HG03460 (cell line): ENCODE measurements at regions not wholly inside any gene's neighbourhood (a gene's known extent, or its start where the extent isn't known, plus 50 kb on each side); places are given as distances from the start of the nearest gene placed in this dataset.
"Not testable (repeated sequence)": the region's sequence is repeated elsewhere in the genome, so short reads cannot be mapped to it uniquely, and the experiment has no call there.

Experiments used
- ATAC-seq: cut with Tn5 transposase; IDR thresholded peaks from one replicate; pipeline ENCODE4 v1.9.1; 2021; ENCODE audit not compliant: unreplicated experiment

GRCh38 chr18:28269750-28270149 lies 92.8 kb upstream of the CDH2 start:
- no peak for ATAC-seq

GRCh38 chr18:28267878-28268625 lies 91.1 kb upstream of the CDH2 start:
- no peak for ATAC-seq

- ATAC-seq, result no peak
These were observed 90.3 kb upstream of the CDH2 start for GRCh38 chr18:28267276-28267675.

GRCh38 chr18:28256166-28256565 lies 79.2 kb upstream of the CDH2 start:
- no peak for ATAC-seq

- ATAC-seq, result no peak
These were observed 71.7 kb upstream of the CDH2 start for GRCh38 chr18:28248653-28249052.

GRCh38 chr18:28240626-28241025 lies 63.7 kb upstream of the CDH2 start:
- ATAC-seq, result not testable (repeated sequence)

- no peak for ATAC-seq
These were observed 59.6 kb upstream of the CDH2 start for GRCh38 chr18:28236487-28236886.
